ENCODE measurements at regions not wholly inside any gene's neighbourhood (a gene's known extent, or its start where the extent isn't known, plus 50 kb on each side); places are given as distances from the start of the nearest gene placed in this dataset.

DNA sequence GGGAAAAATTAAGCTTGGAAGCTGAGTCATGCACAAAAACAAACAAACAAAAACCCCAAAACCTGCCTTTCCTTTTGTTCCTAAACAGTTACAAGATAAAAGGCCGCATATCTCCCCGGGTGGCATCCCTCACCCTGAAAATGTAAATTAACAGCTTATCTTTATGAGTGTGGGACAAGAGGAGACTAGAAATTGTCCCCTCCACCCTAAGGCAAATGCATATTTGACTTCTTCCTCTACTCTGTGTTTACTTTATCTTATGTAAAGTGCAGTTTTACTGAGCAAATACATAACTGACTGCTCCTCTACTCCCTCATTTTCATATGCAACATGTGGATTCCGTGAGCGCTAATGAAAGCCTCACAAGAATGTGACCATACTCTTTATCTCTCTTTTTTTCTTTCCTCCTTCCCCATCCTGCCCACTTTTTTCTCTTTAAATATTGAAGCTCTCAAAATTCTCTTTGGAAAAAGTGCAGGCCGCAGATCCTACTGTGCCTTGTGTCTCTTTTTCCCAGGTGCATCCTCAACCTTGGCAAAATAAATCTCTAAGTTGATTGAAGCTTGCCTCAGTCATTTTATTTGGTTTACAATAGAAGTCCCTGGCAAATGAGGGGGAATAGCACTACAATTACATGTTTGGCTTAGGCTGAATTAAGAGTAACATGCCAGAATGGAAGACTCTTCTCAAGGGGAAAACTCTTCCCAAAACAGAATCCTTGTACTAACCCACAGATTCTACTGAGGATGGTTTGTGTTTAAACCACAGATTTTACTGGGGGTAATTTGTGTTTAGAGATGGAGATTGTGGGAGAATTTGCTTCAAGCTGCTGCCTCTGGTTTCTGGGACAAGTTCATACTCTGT lies 72.7 kb upstream of the WDR72 start:
- Histone ChIP-seq H3K4me3 (no peak overlapping the region), H3K4me1 (ENCODE audit: control insufficient read depth in 1 of 2, low read depth in 2 of 2) (peaks cover 19 to 35% of the 10 kb centered on the region in 2 donors), H3K9me3 (no peaks in the 10 kb centered on the region), H3K27me3 (replicated peaks; ENCODE audit: insufficient read depth) (no peaks in the 10 kb centered on the region), H3K36me3 (no peaks in the 10 kb centered on the region), H3K27ac (no peak overlapping the region)
- DNase-seq (ENCODE audit: low spot score) (no peak), ATAC-seq (ENCODE audit: insufficient number of reproducible peaks, low FRiP score, low read depth) (no peak)
- TF ChIP-seq, protein P1, sequence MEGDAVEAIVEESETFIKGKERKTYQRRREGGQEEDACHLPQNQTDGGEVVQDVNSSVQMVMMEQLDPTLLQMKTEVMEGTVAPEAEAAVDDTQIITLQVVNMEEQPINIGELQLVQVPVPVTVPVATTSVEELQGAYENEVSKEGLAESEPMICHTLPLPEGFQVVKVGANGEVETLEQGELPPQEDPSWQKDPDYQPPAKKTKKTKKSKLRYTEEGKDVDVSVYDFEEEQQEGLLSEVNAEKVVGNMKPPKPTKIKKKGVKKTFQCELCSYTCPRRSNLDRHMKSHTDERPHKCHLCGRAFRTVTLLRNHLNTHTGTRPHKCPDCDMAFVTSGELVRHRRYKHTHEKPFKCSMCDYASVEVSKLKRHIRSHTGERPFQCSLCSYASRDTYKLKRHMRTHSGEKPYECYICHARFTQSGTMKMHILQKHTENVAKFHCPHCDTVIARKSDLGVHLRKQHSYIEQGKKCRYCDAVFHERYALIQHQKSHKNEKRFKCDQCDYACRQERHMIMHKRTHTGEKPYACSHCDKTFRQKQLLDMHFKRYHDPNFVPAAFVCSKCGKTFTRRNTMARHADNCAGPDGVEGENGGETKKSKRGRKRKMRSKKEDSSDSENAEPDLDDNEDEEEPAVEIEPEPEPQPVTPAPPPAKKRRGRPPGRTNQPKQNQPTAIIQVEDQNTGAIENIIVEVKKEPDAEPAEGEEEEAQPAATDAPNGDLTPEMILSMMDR (IDR thresholded peaks at IDR 0.05) = no peak

DNA sequence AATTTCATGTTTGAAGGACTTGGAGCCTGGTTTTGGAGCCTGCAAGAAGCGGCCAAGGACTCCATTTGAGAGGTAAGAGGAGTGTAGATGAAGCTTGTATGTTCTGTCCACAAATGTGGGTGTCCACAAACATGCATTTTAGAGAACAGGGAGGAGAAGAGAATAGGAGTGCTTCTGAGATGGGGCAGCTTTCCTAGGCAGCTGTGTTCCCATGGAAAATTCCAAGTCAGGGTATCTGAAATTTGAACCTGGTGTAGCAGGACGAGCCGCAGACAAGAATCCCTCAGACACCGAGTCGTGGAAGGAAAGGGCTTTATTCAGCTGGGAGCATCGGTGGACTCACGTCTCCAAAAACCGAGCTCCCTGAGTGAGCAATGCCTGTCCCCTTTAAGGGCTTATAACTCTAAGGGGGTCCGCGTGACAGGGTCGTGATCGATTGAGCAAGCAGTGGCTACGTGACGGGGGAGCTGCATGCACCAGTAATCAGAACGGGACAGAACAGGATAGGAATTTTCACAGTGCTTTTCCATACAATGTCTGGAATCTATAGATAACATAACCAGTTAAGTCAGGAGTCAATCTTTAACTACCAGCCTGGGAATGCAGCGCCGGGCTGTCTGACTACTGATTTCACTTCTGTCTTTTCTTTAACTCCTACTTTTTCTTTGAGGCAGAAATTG lies 71.4 kb upstream of the WDR72 start:
- TF ChIP-seq, protein P1 (IDR thresholded peaks at IDR 0.05) = no peak
- Histone ChIP-seq H3K4me1 (ENCODE audit: control insufficient read depth in 1 of 2, low read depth in 2 of 2) (peaks cover 19 to 26% of the 10 kb centered on the region in 2 donors), H3K27me3 (replicated peaks; ENCODE audit: insufficient read depth) (no peaks in the 10 kb centered on the region), H3K36me3 (no peaks in the 10 kb centered on the region), H3K9me3 (no peaks in the 10 kb centered on the region), H3K27ac (no peak overlapping the region), H3K4me3 (no peak overlapping the region)
- ATAC-seq (ENCODE audit: insufficient number of reproducible peaks, low FRiP score, low read depth) (no peak), DNase-seq (ENCODE audit: low spot score) (no peak)

DNA sequence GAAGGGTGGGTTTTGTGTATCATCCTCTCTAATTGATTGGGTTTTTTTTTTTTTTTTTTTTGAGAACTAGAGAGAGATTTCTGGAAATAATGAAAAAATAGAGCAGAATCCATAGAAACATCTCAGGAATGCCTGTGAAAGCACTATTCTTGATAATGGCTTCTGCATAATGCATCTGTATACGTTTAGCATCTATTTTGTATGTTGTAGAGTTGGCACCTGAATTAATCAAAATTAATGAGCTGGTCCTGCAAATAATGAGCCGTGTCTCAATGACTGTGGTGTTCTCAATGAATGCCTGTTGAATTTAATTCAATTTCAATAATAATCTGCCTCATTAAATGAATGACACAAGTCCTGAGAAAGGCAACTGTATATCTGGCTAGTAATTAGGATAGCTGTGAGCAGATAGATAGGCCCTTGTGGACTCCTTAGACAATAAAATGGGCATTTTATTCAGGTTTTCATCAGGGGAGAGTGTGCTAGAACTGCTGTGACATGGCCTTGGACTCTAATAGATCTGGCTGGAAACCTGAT lies 70.5 kb upstream of the WDR72 start:
- Histone ChIP-seq H3K36me3 (no peaks in the 10 kb centered on the region), H3K27me3 (replicated peaks; ENCODE audit: insufficient read depth) (no peaks in the 10 kb centered on the region), H3K4me3 (no peak overlapping the region), H3K4me1 (ENCODE audit: control insufficient read depth in 1 of 2, low read depth in 2 of 2) (peaks cover 15 to 20% of the 10 kb centered on the region in 2 donors), H3K9me3 (no peaks in the 10 kb centered on the region), H3K27ac (no peak overlapping the region)
- no peak for ATAC-seq (ENCODE audit: insufficient number of reproducible peaks, low FRiP score, low read depth)
- TF ChIP-seq, protein P1 (IDR thresholded peaks at IDR 0.05) = no peak
- no peak for DNase-seq (ENCODE audit: low spot score)

DNA sequence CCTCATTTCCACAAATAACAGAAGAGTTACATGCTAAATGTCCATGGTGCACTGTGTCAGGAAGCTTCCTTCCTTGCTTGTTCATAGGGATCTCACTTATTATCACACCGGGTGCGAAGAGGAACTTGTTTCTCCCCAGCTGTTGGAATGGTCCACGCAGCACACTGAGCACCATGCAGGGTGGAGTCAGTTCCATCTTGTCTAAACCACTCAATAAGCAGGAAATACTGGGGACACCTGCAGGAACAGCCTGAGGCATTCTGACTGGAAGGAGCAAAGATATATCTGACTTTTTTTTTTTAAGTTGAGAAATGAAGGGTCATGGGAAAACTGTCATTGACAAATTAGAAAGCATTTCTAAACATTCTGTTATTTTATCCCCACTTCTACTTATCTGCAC lies 70.0 kb upstream of the WDR72 start:
- H3K9me3 ChIP-seq = no peaks in the 10 kb centered on the region
- no peak overlapping the region for H3K27ac ChIP-seq
- H3K36me3 ChIP-seq = no peaks in the 10 kb centered on the region
- H3K4me3 ChIP-seq = no peak overlapping the region
- ATAC-seq (ENCODE audit: insufficient number of reproducible peaks, low FRiP score, low read depth) (no peak), DNase-seq (ENCODE audit: low spot score) (no peak)
- TF ChIP-seq, protein P1 (IDR thresholded peaks at IDR 0.05) = no peak
- no peaks in the 10 kb centered on the region for H3K27me3 ChIP-seq (replicated peaks; ENCODE audit: insufficient read depth)
- peaks cover 14 to 15% of the 10 kb centered on the region in 2 donors for H3K4me1 ChIP-seq (ENCODE audit: control insufficient read depth in 1 of 2, low read depth in 2 of 2)

DNA sequence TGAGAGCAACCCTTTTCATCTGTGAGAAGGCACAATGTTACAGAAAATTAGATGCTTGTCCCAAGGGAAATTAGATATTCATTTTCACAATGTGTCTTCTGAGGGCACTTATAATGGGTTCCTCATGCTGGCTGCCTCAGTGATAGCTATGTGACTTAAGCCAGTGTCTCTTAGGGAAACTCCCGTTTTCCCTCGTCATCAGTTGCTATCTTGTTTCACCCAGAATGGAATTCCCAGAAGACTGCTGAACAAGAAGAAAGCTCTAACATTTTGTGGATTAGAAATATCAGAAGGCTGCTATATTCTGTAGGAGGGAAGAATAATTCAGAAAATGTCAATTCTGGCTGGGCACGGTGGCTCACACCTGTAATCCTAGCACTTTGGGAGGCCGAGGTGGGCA lies 67.9 kb upstream of the WDR72 start:
- no peak overlapping the region for H3K27ac ChIP-seq
- H3K27me3 ChIP-seq (replicated peaks; ENCODE audit: insufficient read depth) = no peaks in the 10 kb centered on the region
- no peak for ATAC-seq (ENCODE audit: insufficient number of reproducible peaks, low FRiP score, low read depth)
- peaks cover 5% of the 10 kb centered on the region for H3K9me3 ChIP-seq
- H3K36me3 ChIP-seq = no peaks in the 10 kb centered on the region
- DNase-seq (ENCODE audit: low spot score) = no peak
- H3K4me3 ChIP-seq = no peak overlapping the region
- peaks cover 3% of the 10 kb centered on the region in 2 donors for H3K4me1 ChIP-seq (ENCODE audit: control insufficient read depth in 1 of 2, low read depth in 2 of 2)
- TF ChIP-seq, protein P1 (IDR thresholded peaks at IDR 0.05) = no peak
